T-cell (primary cell): ENCODE measurements at regions not wholly inside any gene's neighbourhood (a gene's known extent, or its start where the extent isn't known, plus 50 kb on each side); places are given as distances from the start of the nearest gene placed in this dataset.
A peak's percentile ranks its signal among the peaks of the same experiment; 100 is the strongest.
"Not testable (repeated sequence)": the region's sequence is repeated elsewhere in the genome, so short reads cannot be mapped to it uniquely, and the experiment has no call there.

Source experiments
- ATAC-seq, 4 experiments: fragments of 200-7000 bp in 3 of 4; fragments of 150-1000 bp in 1 of 4; cut with Tn5 transposase; replicated peaks in 1 of 4; 1 replicate in 3 of 4; 2 replicates in 1 of 4; pipeline ENCODE4 v1.10.0; 2021; ENCODE audit warnings: moderate library complexity in 3 of 4, mild to moderate bottlenecking in 2 of 4, moderate number of reproducible peaks in 1 of 4
- CTCF ChIA-PET, 2 donors: fragments of 300-600 bp; sonication (Branson Sonifier 250); formaldehyde crosslinking; loops; one replicate each; lab custom pipeline; 2022; ENCODE audit warnings: antibody characterized with exemption in 2 of 2; lab: Charles Lee
- POLR2A ChIA-PET, 2 donors: fragments of 300-600 bp; sonication (Branson Sonifier 250); formaldehyde crosslinking; loops; one replicate each; lab custom pipeline; 2022; ENCODE audit warnings: antibody characterized with exemption in 2 of 2; lab: Charles Lee
- DNase-seq, 35 experiments: peaks; one replicate each; pipeline versions ENCODE4 v3.0.0 to v3.0.0-alpha.2; 2013 to 2023
- H3K27ac ChIP-seq: one replicate; pipeline ENCODE4 v1.5.1; 2013; ENCODE audit warnings: low read length
- H3K27me3 ChIP-seq, 2 experiments: replicated peaks in 1 of 2; 1 replicate in 1 of 2; 2 replicates in 1 of 2; pipeline versions ENCODE4 v1.6.1 to v1.7.0; 2013; ENCODE audit warnings: low read length in 1 of 2, mixed read lengths in 1 of 2; ENCODE audit not compliant: control insufficient read depth in 2 of 2, insufficient read depth in 2 of 2; ENCODE audit errors: extremely low read depth in 1 of 2
- H3K36me3 ChIP-seq, 2 donors: 1 replicate in 1 of 2; 2 replicates in 1 of 2; pipeline versions ENCODE4 v1.6.1 to v1.7.0; 2013; ENCODE audit warnings: low read length in 1 of 2; ENCODE audit not compliant: control insufficient read depth in 2 of 2, insufficient read depth in 1 of 2; ENCODE audit errors: extremely low read depth in 1 of 2
- H3K4me1 ChIP-seq, 2 experiments: 1 replicate in 1 of 2; 2 replicates in 1 of 2; pipeline versions ENCODE4 v1.6.1 to v1.7.0; 2013; ENCODE audit warnings: low read length in 2 of 2, mixed read lengths in 1 of 2; ENCODE audit not compliant: insufficient read depth in 2 of 2, control insufficient read depth in 1 of 2; ENCODE audit errors: extremely low read depth in 1 of 2
- H3K4me3 ChIP-seq, 2 donors: 1 replicate in 1 of 2; 2 replicates in 1 of 2; pipeline versions ENCODE4 v1.5.1 to v1.7.0; 2013; ENCODE audit warnings: mild to moderate bottlenecking in 2 of 2, low read length in 1 of 2, moderate library complexity in 1 of 2; ENCODE audit not compliant: control insufficient read depth in 1 of 2; ENCODE audit errors: extremely low read depth in 1 of 2
- H3K9me3 ChIP-seq: 2 replicates; pipeline ENCODE4 v1.7.0; 2013
- H3K27ac Mint-ChIP-seq, 2 donors: one replicate each; pipeline ENCODE4 v1.8.0; 2020 to 2021; ENCODE audit warnings: mild to moderate bottlenecking in 2 of 2, mixed read lengths in 2 of 2
- H3K27me3 Mint-ChIP-seq, 2 donors: one replicate each; pipeline ENCODE4 v1.8.0; 2021 to 2022; ENCODE audit warnings: mixed read lengths in 2 of 2
- H3K36me3 Mint-ChIP-seq: one replicate; pipeline ENCODE4 v1.8.0; 2021; ENCODE audit warnings: mixed read lengths
- H3K4me1 Mint-ChIP-seq, 3 donors: one replicate each; pipeline ENCODE4 v1.8.0; 2020 to 2022; ENCODE audit warnings: mixed read lengths in 3 of 3, mild to moderate bottlenecking in 1 of 3
- H3K4me3 Mint-ChIP-seq, 3 donors: one replicate each; pipeline ENCODE4 v1.8.0; 2020 to 2022; ENCODE audit warnings: mild to moderate bottlenecking in 3 of 3, mixed read lengths in 3 of 3, moderate library complexity in 3 of 3
- H3K9me3 Mint-ChIP-seq, 3 donors: one replicate each; pipeline ENCODE4 v1.8.0; 2020 to 2022; ENCODE audit warnings: mixed read lengths in 3 of 3
- WGBS: methylation state at CpG from one replicate; pipeline ENCODE4 v1.1.5; 2013; ENCODE audit warnings: missing lambda C conversion rate; ENCODE audit not compliant: insufficient coverage; 5-methylcytosine and 5-hydroxymethylcytosine counted together

- H3K27ac ChIP-seq, POLR2A ChIA-PET, H3K9me3 ChIP-seq, H3K27me3 Mint-ChIP-seq, DNase-seq, H3K27ac Mint-ChIP-seq, H3K4me1 ChIP-seq, H3K36me3 Mint-ChIP-seq, H3K4me3 Mint-ChIP-seq, H3K36me3 ChIP-seq, H3K4me1 Mint-ChIP-seq, H3K27me3 ChIP-seq, ATAC-seq, H3K4me3 ChIP-seq, CTCF ChIA-PET: not testable (repeated sequence)
- H3K9me3 Mint-ChIP-seq = peaks cover 9 to 20% (median 19%) of the 10 kb centered on the region in 3 donors
Measured at GRCh38 chr3:20989653-20990052, 761.4 kb downstream of the ZNF385D start.

- no peak overlapping the region for H3K4me3 Mint-ChIP-seq
- DNase-seq = no peak
- no peaks in the 10 kb centered on the region for H3K36me3 Mint-ChIP-seq
- ATAC-seq = no peak
- no peaks in the 10 kb centered on the region for H3K27me3 Mint-ChIP-seq
- Histone ChIP-seq H3K4me3 (no peak overlapping the region), H3K9me3 (no peaks in the 10 kb centered on the region), H3K27me3 (no peaks in the 10 kb centered on the region), H3K27ac (no peak overlapping the region), H3K4me1 (no peaks in the 10 kb centered on the region), H3K36me3 (no peaks in the 10 kb centered on the region)
- peaks cover 9 to 29% (median 17%) of the 10 kb centered on the region in 3 donors for H3K9me3 Mint-ChIP-seq
- POLR2A ChIA-PET = interaction anchor here in 1 of 2 donors (0.7 kb wide), 1 partner anchor 114 kb away, joined by 4 read pairs; no protein-coding TSS in a partner anchor
- CTCF ChIA-PET = no interaction called here
- WGBS = no CpG with 5 or more reads among the region's 2 CpGs
- no peaks in the 10 kb centered on the region for H3K4me1 Mint-ChIP-seq
- H3K27ac Mint-ChIP-seq = no peak overlapping the region
Measured at GRCh38 chr3:20984594-20985205, 766.3 kb downstream of the ZNF385D start.

- DNase-seq (no peak), ATAC-seq (no peak)
- Mint-ChIP-seq H3K9me3 (peaks cover 2 to 30% (median 8%) of the 10 kb centered on the region in 3 donors), H3K27ac (no peak overlapping the region), H3K36me3 (no peaks in the 10 kb centered on the region), H3K4me3 (no peak overlapping the region), H3K4me1 (no peaks in the 10 kb centered on the region), H3K27me3 (no peaks in the 10 kb centered on the region)
- H3K36me3 ChIP-seq = no peaks in the 10 kb centered on the region
- no peak overlapping the region for H3K4me3 ChIP-seq
- no peak overlapping the region for H3K27ac ChIP-seq
- no peaks in the 10 kb centered on the region for H3K27me3 ChIP-seq
- WGBS = 85% methylated on average over 2 of the region's 5 CpGs
- no peaks in the 10 kb centered on the region for H3K4me1 ChIP-seq
- CTCF ChIA-PET = no interaction called here
- POLR2A ChIA-PET = no interaction called here
- H3K9me3 ChIP-seq = no peaks in the 10 kb centered on the region
Measured at GRCh38 chr3:20975188-20975651, 775.8 kb downstream of the ZNF385D start.

GRCh38 chr3:20974396-20974795, 776.6 kb downstream of the ZNF385D start:
- no peak overlapping the region for H3K27ac Mint-ChIP-seq
- H3K4me1 Mint-ChIP-seq = no peaks in the 10 kb centered on the region
- H3K36me3 Mint-ChIP-seq = no peaks in the 10 kb centered on the region
- Histone ChIP-seq H3K36me3 (no peaks in the 10 kb centered on the region), H3K27me3 (no peaks in the 10 kb centered on the region), H3K4me3 (no peak overlapping the region), H3K27ac (no peak overlapping the region), H3K9me3 (no peaks in the 10 kb centered on the region), H3K4me1 (no peaks in the 10 kb centered on the region)
- no peaks in the 10 kb centered on the region for H3K27me3 Mint-ChIP-seq
- ChIA-PET CTCF (no interaction called here), POLR2A (no interaction called here)
- H3K9me3 Mint-ChIP-seq = peaks cover 8 to 27% (median 10%) of the 10 kb centered on the region in 3 donors
- no CpG with 5 or more reads among the region's 3 CpGs for WGBS
- ATAC-seq = peak in 1 of 4 experiments; percentile 15
- DNase-seq = no peak
- no peak overlapping the region for H3K4me3 Mint-ChIP-seq

GRCh38 chr3:20970807-20971206, 780.2 kb downstream of the ZNF385D start:
- POLR2A ChIA-PET, H3K4me3 ChIP-seq, H3K27me3 Mint-ChIP-seq, H3K36me3 Mint-ChIP-seq, ATAC-seq, H3K4me1 Mint-ChIP-seq, H3K9me3 ChIP-seq, H3K27me3 ChIP-seq, CTCF ChIA-PET, H3K27ac ChIP-seq, DNase-seq, H3K4me1 ChIP-seq, H3K36me3 ChIP-seq, H3K4me3 Mint-ChIP-seq, H3K27ac Mint-ChIP-seq: not testable (repeated sequence)
- 68% methylated on average over 5 of the region's 7 CpGs for WGBS
- peaks cover 16 to 31% (median 25%) of the 10 kb centered on the region in 3 donors for H3K9me3 Mint-ChIP-seq

GRCh38 chr3:20967485-20967884, 781.5 kb upstream of the SGO1 start:
- H3K36me3 Mint-ChIP-seq, H3K27me3 ChIP-seq, H3K27me3 Mint-ChIP-seq, H3K9me3 ChIP-seq, H3K27ac Mint-ChIP-seq, DNase-seq, H3K4me3 ChIP-seq, ATAC-seq, H3K4me1 ChIP-seq, H3K4me3 Mint-ChIP-seq, H3K4me1 Mint-ChIP-seq, CTCF ChIA-PET, H3K36me3 ChIP-seq, H3K27ac ChIP-seq: not testable (repeated sequence)
- H3K9me3 Mint-ChIP-seq = peaks cover 21 to 29% (median 26%) of the 10 kb centered on the region in 3 donors
- POLR2A ChIA-PET = interaction anchor here in 1 of 2 donors (0.6 kb wide), 1 partner anchor 38 kb away, joined by 4 read pairs; no protein-coding TSS in a partner anchor
- WGBS = 100% methylated on average over 2 of the region's 3 CpGs
